Sigmoid colon (tissue), 4 donors: ENCODE measurements at regions not wholly inside any gene's neighbourhood (a gene's known extent, or its start where the extent isn't known, plus 50 kb on each side); places are given as distances from the start of the nearest gene placed in this dataset.

ENCODE experiments used
- CTCF ChIP-seq, 4 experiments: fragments of 450-650 bp in 3 of 4; fragments of 200-600 bp in 1 of 4; IDR thresholded peaks; one replicate each; pipeline ENCODE4 v1.5.1; 2016 to 2019; ENCODE audit warnings: antibody characterized with exemption in 4 of 4, mild to moderate bottlenecking in 3 of 4, moderate library complexity in 2 of 4
- POLR2A ChIP-seq, 2 donors: fragments of 450-650 bp; IDR thresholded peaks; one replicate each; pipeline ENCODE4 v1.6.1; 2016; ENCODE audit warnings: antibody characterized with exemption in 2 of 2, mild to moderate bottlenecking in 2 of 2, moderate library complexity in 2 of 2
- POLR2AphosphoS5 ChIP-seq, 4 donors: sonication (generic); formaldehyde crosslinking; IDR thresholded peaks; one replicate each; pipeline ENCODE4 v1.6.1; 2017; ENCODE audit warnings: antibody characterized with exemption in 4 of 4

GRCh38 chr15:93249623-93250022 lies 160.6 kb upstream of the RGMA start:
- no peak for TF ChIP-seq CTCF (IDR thresholded peaks at IDR 0.05)
- no peak for TF ChIP-seq POLR2AphosphoS5 (IDR thresholded peaks at IDR 0.05)
- no peak for TF ChIP-seq POLR2A (IDR thresholded peaks at IDR 0.05)
